Activated CD4-positive, alpha-beta T cell treated with anti-CD3 and anti-CD28 coated beads, Interleukin-2, amount 50 U/mL, for 4 hours (primary cell): ENCODE measurements at regions not wholly inside any gene's neighbourhood (a gene's known extent, or its start where the extent isn't known, plus 50 kb on each side); places are given as distances from the start of the nearest gene placed in this dataset.

Source experiments
- DNase-seq, 2 experiments: peaks; one replicate each; pipeline ENCODE4 v3.0.0-alpha.2; 2020

DNA sequence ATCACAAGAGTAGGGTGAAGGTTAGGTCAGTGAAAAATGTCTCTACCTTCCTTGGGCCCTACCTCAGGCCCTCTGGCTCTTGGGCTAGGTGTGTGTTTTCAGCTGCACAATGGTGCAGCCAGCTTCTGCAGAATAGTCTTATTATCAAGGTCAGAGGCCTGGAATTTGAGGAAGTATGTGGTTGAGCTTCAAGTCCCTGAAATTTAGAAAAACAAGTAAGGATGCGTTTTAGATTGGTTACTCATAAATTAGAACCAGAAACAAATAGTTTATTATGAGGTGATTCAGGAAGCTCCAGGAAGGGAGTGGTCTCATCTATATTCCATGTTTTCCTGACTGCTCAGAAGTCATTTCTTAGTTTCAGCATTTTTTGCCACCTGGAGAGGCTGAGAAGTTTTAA is 204.2 kb upstream of the CELF4 start:
- no peak for DNase-seq

DNA sequence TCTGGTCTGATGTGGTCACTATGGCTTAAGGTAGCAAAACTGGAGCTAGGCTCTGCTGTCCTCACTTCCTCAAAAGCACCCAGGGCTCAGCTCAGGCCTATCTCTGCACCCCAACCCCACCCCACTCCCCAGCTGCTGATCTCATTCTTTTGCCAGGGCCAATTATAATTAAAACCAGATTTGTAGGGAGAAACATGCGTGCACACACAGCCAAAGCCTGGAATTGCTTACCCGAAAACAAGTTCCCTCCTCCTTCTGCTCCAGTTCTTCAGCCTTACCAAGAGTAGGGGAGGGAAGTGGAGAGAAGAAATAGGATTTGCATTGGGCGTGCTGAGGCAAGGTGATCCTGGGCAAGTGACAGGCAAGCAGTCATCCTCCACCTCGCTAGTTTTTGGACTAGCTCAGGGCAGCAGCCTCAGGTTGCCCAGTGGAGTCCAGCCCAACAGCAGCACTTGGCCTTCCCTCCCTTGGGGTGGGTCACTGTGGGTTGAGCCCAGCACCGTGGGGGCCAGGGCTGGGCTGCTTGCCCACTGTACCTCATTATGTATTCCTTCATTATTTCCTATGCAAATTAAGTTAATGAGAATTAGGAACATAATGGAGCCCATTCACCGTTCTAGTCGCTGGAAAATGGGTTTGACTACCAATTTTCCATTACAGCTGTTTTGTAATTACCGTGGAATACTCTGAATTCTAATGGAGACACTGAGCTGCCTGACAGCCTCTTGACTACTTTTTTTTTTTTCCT is 199.1 kb upstream of the CELF4 start:
- DNase-seq, result no peak

DNA sequence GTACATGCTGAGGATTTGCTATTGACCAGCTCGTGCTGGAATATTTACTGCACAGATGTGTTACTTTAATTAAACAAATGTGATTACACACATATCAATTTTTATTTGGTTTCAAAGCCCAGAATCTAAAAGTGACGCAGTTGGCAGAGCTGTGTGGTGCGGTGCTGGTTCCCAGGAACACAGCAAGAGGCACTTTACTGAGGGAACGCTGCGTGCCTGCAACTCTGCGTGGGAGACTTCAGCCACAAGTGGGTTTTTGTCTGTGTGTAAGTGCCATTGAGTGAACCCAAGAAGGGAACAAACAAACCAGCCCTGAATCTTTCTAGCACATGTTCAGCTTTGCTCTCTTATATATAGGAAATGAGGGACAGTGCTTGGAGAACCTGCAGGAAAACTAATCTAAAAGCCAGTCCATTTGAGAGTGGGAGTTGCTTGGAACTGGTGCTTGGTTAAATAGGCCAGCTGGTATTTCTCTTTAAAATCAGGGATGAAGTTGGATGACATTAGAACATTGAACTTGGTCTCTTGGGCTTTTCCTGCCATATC is 196.6 kb upstream of the CELF4 start:
- no peak for DNase-seq

DNA sequence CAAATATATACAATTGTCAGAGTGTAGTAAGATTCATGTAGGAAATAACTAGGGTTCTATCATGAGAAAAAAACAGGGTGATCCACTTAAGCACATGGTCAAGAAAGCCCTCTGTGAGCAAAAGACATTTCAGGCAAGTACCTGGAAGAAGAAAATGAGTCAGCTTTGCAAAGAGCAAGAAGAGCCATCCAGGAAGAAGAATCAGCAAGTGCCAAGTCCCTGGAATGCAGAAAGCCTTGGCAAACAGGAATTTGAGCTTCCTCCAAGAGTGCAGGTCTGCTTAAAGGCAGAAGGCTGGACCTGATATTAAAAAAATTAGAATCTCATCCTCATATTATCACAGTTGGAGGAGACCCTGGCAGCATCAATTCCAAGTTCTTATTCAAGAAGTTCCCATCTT is 188.5 kb upstream of the CELF4 start:
- no peak for DNase-seq

DNA sequence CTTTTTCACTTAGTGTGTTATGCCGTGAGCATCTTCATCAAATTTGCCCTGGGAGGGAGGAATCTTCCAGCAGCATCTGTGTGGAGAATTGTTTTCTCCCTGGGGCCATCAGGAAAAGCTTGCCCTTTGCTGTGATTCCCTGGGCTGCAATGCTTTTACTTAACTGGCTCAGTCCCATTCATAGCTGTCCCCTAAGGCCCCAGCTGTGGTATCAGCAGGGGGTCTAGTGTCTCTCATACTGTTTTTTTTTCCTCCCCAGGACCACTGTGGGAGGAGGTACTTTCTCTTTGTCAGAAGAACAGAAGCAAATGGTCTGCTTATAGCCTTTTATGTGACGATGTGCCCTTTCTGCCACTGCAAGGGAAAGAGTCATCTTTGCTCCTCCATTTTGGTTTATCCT is 176.8 kb upstream of the CELF4 start:
- no peak for DNase-seq

DNA sequence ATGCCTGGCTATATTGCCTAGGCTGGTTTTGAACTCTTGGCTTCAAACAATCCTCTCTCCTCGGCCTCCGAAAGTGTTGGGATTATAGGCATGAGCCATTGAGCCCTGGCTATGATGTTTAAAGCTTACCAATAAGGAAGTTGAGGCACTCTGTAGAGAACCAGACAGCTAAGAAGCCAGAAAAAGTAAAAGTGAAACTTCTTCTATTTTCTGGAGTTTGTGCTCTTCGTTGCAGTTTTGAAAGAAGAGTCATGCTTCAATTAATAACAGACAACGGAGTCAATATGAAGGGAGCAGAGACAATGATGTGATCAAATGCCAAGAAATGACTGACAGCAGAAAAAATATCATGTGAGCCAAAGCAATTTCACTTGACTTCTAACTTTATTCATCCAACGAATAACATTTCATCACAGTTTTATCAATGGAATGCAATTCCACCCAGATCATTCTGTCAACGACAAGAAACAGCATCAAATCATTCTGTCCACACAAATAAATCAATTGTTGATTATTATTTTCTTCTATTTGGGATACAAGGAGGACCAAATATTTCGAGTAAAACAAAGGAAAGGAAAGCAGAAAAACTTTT is 175.5 kb upstream of the CELF4 start:
- DNase-seq, result no peak

DNA sequence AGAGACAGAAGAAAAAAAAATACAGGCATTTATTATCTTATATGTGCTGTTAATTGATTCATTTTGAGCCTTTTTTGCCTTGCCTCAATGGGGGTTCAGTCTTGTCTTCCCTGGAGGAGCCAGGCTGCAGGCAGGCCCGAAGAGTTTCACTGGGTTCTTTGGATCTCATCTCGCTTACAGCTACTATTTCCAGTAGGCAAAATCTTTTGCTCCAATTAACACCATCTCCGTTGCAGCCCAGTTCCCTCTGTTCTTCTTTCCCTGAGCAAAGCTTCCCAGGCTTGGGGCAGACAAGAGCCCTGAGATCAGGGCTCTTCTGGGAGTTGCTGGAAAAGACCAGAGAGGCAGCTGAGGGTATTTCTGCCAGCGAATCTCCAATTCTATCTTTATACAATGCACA is 168.8 kb upstream of the CELF4 start:
- DNase-seq, result no peak

DNA sequence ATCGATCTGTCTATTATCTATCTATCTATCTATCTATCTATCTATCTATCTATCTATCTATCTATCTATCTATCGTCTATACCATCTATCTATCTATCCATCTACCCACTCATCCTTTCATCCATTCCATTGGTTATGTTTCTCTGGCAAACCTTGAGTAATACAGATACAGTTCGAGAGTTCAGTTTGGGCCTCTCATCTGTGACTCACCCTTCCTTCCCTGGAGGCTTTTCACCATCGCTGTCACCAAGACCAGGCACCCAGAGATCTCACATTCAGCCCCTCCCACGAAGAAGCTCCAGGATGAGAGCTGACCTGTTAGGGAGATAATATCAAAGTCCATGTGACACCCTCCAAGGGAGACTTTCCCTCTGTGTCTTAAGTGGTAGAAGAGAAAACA is 164.1 kb upstream of the CELF4 start:
- DNase-seq, result no peak

DNA sequence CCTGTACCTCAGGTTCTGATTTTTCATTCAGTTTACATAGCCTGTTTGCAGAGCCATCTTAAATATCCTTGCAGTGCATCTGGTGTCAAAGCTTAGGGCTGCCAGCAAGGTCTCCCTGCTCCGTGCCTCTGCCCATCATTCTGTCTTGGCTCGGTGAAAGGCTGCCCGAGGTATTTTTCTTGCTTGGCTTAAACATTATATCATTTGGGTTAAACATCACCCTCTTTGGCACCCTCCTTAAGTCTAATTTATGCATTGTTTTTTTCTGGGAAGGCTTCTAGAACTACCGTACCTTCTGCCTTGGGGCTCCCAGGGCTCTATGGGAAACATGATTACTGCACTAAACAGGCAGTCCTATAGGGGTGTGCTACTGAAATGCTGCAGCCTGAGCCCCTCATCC is 158.6 kb upstream of the CELF4 start:
- no peak for DNase-seq

DNA sequence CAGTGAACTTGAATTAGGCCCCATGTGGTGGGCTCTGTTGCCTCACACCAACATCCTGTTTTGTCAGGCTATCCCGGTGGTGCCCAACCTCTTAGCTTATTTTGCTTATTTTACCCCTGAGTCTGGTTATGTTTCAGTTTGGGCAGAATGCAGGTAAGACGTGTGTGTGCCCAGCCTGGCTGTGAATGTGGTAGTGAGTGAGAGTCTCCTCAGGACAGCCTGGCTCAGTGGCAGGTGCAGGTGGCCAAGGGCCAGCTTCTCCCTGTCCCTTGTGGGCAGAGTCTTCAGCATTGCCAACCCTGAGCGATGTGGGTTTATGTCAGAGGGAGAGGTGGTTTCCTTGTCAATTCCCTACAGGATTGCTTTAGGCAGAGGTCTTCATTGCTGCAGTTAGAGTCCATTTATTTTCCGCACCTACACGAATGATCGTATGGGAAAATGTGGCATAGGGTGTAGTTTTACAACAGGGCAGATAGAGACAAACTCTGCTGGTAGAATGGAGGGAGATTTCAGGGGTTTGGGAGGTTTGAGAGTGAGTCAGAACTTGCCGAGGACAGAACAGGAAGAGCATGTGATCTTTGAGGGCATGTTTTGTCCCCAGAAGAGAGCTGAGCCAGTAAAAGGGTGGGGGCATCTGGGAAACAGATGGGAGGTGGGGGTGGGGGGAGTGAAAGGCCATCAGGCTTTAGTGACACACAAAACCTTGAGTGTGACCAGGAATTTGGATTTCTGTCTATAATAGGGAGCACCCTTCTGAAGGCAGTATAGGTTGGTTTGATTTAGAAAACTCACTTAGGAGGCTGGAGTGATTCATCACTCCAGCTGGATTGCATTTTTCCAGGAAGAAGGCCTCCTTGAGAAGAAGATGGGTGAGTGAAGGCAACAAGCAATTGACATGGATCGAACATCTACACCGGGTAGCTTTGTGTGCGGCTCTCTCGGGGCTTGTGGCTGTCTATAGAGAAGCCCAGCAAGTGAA is 156.2 kb upstream of the CELF4 start:
- DNase-seq, result no peak

DNA sequence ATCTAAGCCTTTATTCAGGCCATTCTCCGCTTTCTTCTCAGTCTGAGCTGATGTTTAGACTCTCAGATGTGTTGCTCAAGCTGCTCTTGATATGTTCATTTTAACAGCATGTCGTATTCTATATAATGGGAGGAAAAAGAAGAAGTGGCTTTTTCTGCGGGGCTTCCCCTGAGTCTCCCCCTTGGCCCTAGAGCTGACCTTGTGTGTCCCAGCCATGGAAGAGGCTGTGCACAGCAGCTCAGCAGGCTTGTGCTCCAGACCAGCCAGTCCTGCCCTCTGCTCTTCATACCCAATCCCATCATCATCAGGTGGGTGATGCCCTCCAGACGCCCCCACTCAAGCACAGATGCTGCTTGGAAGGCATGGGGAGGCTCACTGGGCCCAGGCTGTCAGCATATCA is 155.1 kb upstream of the CELF4 start:
- no peak for DNase-seq

DNA sequence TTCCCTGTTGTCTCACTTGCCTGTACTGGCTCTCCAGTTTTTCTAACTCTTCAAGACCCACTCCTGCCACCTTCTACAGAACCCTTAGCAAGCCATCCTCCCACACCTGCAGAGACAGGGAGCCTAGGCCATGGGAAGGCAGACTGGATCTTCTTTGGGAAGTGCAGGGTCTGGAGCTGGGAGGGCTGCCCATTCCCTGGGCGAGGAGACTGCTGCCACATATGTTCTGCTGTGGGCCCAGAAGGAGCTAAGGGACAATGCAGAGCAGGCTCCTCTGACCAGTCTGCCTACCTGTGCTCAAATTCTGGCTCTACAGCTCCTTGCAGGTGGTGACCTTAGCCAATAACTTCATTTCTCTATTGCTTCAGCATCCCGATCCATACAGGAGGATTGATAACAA is 152.1 kb upstream of the CELF4 start:
- no peak for DNase-seq

DNA sequence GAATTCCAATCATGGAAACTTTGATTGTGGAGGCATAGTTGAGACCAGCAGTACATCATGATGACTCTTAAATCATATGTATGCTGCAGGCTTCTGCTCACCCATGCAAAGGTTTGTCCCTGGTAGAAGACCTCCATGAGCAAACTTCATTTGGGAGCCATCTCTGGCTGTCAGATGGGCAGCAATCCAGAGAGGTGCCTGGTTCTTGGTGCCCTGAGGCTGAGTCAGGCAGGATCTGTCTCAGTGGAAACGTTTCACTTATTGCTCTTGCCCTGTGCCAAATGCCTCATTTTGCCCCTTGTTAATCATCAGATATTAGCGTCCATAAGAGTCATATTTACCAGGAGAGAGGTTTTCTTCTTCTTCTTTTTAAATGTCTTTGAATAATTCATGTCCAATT is 151.5 kb upstream of the CELF4 start:
- no peak for DNase-seq

DNA sequence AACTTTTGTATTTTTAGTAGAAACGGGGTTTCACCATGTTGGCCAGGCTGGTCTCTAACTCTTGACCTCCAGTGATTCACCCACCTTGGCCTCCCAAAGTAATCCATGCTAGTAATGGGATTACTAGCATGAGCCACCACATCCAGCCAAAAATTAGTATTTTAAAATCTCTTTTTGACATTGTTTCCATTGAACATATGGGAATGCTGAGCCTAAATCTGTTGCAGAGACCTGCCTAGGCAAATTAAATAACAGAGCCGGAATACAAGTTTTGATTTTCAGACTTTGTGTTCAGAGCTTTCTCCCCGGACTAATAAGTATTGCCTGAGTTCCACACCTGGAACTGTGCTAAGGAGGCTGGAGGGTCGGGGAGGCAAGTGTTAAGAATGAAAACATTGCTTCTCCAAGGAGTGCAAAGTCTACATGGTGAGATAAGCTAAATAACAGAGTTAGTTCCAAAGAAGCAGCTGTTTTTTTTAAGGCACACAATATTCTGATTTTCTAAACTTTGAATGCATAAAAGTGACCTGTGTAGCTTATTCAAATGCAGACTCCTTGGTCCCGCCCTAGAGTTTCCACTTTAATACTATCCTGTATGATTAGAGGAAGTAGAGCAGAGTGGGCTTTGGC is 150.6 kb upstream of the CELF4 start:
- DNase-seq, result no peak

DNA sequence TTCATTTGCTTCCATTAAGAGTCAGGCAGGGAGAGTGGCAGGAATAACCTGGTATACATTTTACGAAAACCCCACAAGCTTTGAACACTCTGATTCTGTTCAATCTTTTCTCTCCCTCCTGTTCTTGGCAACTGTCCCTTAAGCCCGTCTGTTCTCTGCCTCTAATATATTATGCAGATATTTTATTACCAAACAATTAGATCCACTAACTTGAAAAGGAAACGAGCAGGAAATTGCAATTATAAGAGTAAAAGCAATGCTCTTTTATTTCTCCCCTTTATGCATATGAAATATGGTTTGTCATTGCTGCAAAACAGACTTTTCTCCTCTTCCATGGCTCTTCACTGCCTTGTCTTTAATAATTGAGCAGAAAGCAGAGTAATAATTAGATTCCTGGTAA is 149.1 kb upstream of the CELF4 start:
- no peak for DNase-seq

DNA sequence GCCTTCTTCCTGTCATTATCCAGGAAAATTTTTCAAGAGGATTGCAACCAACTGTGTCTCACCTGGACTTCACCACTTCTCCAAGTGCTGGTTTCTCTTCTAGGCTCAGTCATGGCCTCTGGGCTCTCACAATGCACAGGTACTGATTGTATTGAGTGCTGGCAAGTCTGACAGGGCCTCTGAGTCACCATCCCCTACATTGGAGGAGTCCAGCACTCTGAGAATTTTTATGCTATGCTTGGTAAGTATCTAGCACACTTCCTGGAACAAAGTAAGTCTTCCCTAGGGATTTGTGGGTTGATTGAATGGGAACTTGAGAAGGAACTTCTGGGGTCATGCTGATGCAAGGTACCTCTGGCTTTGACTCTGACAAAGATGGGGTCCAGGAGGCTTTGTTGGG is 147.2 kb upstream of the CELF4 start:
- no peak for DNase-seq

DNA sequence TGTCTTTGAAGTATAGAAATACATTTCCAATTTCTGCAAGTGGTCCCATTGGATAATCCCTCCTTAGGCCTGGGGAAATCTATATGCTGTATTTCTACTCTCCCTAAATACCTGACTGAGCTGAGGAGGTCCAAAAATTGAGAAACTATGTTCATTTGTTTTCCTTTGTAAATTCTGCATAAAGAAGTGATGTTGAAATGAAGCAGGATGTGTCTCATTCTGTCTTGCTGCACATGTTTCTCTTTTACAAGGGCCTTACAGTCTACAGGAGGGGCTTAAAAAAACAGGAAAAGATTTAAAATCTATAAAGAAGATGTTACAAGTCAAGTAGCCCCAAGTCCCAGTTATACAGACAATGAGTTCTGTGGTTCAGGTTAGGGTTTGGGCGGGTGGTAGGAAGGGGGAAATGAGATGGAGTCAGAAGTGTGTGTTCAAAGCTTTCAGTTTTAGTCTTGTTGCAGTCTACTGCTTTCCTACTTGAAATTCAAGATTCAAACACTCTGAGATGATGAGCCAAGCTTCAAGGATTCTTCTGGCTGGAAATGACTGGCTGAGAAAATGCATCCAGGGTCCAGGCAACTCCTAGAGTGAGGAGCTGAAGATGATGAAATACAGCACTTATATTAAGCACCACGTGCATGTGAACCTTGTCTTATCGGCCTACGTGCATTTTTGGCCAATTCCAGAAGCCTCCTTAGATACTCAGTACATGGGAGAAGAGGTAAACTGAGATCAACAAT is 146.3 kb upstream of the CELF4 start:
- DNase-seq, result no peak

DNA sequence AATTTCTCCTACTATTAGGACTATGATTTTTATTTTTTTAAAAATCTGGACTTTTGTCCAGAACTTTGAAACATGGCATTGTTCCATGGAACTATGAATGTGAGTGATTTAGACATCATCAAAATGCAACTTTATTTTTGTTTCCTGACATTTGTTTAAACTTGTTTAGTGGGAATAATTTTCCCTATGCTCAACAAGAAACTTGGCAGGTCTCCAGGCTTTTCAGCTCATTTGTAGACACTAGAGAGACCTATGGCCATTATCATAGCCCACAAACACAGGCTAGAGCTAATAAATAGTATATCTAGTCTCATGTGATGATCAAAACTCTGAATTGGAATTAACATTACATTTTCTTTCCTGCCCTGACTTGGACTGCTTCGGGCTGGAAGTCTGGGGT is 145.1 kb upstream of the CELF4 start:
- no peak for DNase-seq

DNA sequence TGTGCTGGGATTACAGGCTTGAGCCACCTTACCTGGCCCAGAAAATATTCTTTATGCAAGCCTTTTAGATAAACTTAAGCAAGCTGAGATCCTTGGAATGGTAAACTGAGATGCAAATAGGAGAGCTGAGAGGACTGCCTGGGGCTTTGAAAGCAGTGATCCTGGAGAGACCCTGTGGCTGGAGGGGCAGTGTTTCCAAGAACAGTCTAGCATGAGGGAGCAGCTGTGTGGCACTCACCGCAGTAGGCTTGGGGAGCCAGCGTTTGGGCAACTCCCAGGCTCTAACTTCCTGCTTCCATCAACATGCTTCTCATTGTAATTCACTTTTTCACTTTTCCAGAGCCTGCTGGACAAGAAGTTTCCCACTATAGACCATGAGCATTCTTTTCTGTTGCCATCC is 144.1 kb upstream of the CELF4 start:
- no peak for DNase-seq

DNA sequence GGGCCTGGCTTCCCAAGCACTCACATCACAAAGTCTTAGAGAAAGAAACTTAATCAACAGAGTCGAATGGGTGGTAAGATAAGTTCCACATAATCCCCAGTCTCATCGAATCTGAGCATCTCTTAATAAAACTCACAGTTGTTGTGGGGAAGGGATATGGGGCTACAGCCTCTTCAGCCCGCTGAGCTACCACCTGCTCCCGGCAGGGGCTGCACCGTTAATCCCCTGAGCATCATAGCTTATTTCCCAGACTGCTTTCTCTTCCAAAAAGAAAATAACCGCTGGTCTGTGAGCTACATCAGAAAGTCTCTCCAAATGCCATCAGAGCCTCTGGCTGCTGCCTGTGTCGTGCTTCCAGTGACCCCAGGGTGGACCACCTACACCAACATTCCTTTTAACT is 139.4 kb upstream of the CELF4 start:
- DNase-seq, result no peak

DNA sequence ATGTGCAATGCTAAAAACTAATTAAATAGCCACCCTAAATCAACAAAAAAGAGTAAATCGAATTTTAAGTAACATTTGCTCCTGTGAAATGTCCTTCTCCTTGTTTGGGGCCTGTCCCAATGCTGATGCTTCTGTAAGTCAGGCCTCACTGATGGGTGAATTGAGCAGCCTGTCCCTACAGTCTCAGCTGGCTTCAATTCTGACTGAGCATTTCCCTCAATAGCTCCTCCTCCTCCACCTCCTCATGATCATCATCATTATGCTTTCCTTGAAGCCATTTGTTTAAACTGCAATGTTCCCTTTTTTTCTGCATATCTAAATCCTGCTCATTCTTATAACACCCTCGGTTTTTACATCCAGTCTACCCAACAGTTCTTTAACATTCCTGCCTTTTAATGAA is 137.2 kb upstream of the CELF4 start:
- DNase-seq, result no peak

DNA sequence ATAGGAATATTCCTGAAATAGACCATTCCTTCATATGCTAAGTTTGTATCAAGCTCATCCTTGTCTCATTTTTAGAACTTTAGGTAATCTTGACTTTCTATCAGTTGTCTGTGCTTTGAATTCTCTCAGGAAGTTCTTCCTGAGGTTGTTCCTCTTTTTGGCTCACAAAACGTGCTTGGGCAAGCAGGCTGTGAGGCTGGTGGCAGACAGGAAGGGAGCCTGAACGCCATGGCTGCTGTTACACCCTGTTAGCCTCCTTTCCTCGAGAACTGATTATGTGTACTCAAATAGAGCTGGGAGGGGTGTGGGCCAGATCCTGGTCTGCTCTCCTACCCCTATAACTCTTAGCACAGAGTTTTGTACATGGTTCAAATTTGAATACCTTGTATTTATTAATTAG is 136.4 kb upstream of the CELF4 start:
- DNase-seq, result no peak
